Lower leg skin (tissue), 3 donors: ENCODE measurements at regions not wholly inside any gene's neighbourhood (a gene's known extent, or its start where the extent isn't known, plus 50 kb on each side); places are given as distances from the start of the nearest gene placed in this dataset.

Experiments used
- POLR2A ChIP-seq, 2 donors: fragments of 450-650 bp; IDR thresholded peaks; one replicate each; pipeline ENCODE4 v1.6.1; 2016 to 2017; ENCODE audit warnings: antibody characterized with exemption in 2 of 2, mild to moderate bottlenecking in 1 of 2, moderate library complexity in 1 of 2
- TF ChIP-seq, protein P1 (sequence below), 3 donors: fragments of 450-650 bp; IDR thresholded peaks; one replicate each; pipeline ENCODE4 v1.5.1; 2016; ENCODE audit warnings: antibody characterized with exemption in 3 of 3, mild to moderate bottlenecking in 3 of 3, moderate library complexity in 2 of 3

DNA sequence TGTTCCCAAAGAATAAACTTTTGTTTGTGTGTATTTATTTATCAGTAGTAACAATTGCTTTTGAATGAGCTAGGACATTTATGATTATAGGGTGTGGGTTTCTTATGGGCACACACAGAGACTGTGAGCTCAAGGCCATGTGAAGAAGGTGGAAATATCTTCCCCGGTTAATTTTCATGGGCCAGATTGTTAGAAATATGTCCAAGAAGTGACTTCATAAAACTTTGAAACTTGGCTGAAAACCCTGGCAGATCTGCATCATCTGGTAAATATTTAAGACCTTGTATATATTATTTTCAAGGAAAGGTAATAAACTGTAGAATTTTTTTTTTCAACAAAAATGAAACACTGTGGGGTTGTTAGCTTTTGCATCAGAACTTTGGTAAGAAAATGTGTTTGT is 53.5 kb upstream of the RNU6-8 start:
- TF ChIP-seq POLR2A (IDR thresholded peaks at IDR 0.05) = no peak
- TF ChIP-seq, protein P1, sequence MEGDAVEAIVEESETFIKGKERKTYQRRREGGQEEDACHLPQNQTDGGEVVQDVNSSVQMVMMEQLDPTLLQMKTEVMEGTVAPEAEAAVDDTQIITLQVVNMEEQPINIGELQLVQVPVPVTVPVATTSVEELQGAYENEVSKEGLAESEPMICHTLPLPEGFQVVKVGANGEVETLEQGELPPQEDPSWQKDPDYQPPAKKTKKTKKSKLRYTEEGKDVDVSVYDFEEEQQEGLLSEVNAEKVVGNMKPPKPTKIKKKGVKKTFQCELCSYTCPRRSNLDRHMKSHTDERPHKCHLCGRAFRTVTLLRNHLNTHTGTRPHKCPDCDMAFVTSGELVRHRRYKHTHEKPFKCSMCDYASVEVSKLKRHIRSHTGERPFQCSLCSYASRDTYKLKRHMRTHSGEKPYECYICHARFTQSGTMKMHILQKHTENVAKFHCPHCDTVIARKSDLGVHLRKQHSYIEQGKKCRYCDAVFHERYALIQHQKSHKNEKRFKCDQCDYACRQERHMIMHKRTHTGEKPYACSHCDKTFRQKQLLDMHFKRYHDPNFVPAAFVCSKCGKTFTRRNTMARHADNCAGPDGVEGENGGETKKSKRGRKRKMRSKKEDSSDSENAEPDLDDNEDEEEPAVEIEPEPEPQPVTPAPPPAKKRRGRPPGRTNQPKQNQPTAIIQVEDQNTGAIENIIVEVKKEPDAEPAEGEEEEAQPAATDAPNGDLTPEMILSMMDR (IDR thresholded peaks at IDR 0.05) = no peak
